ENCODE measurements at regions not wholly inside any gene's neighbourhood (a gene's known extent, or its start where the extent isn't known, plus 50 kb on each side); places are given as distances from the start of the nearest gene placed in this dataset.

DNA sequence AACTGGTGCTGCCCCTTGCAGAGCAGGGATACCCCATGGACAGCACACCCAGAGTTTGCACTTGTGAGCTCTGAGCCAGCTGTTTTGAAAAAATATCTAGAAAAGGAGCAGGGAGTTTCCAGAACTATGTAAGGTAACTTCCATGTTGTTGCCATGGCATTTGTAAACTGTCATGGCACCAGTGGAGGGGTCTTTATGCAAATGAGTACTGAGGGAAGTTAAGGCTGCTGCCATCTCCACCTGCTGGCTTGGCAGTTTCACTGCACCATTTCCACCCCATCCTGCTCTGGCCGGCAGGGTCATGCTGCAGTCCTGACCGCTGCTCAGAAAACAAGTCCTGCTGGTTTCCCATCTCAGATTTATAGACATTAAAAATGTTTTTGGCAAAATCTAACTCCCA is 52.3 kb upstream of the SNTG2 start:
- peak in 1 of 2 experiments; percentile 29 for DNase-seq

DNA sequence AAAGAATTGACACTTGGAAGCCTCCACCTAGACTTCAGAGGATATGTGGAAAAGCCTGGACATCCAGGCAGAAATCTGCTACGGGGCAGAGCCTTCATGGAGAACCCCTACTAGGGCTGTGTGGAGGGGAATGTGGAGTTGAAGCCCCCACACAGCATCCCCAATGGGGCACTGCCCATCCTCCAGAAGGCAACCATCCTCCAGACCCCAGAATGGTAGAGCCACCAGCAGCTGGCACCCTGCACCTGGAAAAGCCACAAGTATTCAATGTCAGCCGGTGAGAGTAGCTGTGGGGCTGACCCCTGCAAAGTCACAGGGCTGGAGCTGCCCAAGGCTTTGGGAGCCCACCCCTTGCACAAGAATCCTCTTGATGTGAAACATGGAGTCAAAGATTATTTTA is 53.6 kb upstream of the SNTG2 start:
- DNase-seq, result no peak

DNA sequence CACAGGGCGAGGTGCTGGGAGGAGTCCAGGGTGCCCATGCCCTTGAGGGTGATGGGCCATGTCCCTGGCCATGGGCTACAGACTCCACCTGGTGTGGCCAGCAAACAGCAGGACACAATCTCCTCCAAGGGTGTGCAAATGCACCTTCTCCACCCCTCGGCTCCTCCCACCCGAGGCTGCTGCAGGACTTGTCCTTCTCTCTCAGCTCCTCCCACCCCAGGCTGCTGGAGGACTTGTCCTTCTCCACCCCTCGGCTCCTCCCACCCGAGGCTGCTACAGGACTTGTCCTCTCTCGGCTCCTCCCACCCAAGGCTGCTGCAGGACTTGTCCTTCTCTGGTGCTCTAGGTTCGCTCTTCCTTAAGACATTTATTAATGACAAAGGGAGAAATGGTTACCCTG is 57.3 kb upstream of the SNTG2 start:
- peak; percentile 51 to 69 for DNase-seq

DNA sequence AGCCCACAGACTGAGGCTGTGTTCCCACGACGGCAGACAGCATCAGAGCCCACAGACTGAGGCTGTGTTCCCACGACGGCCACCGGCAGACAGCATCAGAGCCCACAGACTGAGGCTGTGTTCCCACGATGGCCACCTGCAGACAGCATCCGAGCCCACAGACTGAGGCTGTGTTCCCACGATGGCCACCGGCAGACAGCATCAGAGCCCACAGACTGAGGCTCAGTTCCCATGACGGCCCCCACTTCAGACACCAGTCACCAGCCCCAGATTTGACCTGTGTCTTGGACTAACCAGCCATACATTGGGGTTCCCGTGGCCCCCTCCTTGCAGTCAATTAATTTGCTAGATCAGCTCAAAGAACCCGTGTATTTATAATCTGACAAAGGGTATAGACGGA is 57.8 kb upstream of the SNTG2 start:
- DNase-seq, result no peak

DNA sequence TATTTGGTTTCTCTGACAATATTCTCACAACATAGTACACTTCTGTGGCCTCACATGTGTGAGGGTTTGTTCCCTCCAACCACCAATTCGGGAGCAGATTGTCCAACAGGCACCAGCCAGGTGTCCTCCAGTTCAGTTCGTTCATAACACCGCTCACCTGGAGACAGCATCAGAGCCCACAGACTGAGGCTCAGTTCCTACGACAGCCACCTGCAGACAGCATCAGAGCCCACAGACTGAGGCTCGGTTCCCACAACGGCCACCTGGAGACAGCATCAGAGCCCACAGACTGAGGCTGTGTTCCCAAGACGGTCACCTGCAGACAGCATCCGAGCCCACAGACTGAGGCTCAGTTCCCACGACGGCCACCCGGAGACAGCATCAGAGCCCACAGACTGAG is 58.2 kb upstream of the SNTG2 start:
- DNase-seq, result peak in 1 of 2 experiments; percentile 16

DNA sequence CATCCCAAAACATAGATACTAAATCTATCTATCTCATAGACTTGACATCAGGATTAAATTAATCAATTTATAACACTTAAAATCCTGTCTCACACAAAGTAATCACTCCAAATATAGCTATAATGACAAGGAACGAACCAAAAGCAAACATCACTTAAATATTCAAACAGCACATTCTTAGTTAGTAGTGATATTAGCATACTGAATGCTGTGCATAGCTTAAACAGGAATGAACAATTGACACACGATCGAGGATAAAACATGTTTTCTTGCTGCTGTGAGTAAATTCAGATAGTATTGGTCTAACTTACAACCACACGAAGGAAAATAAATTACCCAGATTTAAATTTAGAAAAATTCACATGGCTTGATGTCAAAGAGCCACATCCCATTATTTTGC is 58.9 kb upstream of the SNTG2 start:
- no peak for DNase-seq

DNA sequence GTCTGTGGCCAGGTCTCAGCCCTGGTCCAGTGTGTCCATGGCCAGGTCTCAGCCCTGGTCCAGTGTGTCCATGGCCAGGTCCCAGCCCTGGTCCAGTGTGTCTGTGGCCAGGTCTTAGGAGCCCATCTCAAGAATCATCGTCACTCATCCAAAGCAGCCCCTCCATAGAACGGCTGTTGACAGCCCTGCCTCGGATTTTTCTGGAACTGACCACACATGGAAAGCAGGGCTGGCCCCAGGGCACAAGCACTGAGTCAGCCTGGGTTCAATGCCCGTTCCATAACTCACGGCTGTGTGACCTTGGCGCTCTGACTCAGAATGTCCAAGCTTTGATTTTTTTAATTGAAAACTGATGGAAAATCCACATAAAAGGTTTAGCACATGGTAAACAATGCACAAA is 59.9 kb upstream of the SNTG2 start:
- DNase-seq, result no peak

DNA sequence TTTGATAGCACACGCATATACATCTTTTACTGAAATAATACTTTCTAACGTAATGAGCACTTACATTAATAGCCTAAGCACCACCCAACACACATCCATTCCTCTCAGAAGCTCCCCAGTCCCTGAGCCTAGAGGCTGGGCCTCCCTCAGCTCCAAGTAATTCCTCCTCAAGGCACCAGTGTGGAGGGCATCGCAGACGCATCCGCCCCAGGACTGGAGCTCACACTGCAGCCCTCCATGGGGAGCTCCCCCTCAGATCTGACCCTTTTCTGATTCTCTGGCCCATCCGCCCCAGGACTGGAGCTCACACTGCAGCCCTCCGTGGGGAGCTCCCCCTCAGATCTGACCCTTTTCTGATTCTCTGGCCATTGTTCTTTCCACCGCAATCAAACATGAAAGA is 60.4 kb upstream of the SNTG2 start:
- DNase-seq, result no peak

DNA sequence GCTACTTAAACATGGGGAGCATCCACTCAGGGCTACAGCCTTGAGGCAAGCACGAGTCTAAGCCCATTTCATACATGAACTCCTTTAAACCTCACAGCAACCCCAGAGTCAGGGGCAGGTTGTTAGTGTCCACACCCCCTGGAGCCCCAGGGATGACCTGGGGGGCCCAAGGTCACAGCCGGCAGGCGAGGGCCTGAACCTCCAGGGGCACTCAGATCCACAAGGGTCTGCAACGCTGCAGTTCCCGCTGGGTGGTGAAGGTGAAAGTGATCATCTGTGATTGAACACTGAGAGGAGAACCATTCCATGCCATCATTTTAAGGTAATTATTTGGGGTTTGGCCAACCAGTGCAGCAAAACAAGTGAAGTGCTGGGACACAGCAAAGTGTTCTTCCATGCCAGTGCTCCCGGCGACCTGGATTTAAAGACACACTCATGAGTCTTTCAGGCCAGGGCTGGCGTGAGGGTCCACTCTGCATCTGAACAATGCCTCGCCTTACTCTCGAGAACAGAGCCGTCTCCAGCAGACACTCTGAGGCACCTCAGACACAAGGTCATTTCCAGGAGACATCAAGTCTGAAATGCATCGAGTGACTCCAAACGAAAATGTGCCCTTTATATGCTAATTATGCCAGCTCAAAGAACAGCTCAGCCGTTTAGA is 61.6 kb upstream of the SNTG2 start:
- no peak for DNase-seq

DNA sequence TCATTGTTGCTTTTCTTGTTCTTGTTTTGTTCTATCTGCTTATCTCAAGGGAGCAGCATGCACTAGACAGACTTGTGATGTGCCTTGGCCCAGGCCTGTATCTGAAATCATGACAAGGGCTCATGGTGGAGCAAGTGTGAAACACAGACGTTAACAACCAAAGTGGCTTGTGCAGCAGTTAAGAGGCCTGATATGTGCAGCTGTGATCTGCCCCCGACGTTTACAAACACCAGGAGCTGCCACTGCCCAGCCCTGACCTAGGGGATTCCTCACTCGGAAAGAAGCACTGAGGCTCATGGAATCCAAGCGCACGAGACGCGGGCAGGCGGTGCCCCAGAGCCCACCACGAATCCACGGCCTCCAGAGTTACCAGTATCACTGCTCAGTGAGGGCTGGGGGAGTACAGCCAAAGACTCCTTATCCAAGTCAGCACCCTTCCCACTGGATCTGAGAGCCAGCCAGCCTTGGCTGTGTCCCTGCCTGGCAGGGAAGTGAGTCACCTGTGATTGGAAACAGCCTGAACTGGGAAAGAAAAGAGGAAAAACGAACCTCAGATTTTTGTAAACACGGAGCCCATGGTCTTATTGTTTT is 62.3 kb upstream of the SNTG2 start:
- no peak for DNase-seq

DNA sequence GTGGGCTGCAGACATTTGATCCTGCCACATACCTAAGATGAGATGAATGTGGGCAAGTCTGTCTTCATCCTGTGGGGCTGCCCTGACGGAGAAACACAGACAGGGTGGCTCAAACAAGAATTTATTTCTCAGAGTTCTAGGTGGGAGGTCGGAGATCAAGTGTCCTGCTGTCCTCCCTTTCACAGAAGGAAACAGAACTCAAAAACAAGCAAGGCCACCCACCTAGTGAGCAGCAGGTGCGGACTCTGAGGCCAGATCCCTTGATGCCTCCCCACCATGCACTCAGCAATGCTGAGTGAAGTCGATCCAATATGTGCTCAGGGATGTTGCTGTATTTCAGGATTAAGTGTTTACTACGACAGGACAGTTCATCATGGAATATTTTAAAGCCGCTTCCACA is 63.0 kb upstream of the SNTG2 start:
- no peak for DNase-seq

DNA sequence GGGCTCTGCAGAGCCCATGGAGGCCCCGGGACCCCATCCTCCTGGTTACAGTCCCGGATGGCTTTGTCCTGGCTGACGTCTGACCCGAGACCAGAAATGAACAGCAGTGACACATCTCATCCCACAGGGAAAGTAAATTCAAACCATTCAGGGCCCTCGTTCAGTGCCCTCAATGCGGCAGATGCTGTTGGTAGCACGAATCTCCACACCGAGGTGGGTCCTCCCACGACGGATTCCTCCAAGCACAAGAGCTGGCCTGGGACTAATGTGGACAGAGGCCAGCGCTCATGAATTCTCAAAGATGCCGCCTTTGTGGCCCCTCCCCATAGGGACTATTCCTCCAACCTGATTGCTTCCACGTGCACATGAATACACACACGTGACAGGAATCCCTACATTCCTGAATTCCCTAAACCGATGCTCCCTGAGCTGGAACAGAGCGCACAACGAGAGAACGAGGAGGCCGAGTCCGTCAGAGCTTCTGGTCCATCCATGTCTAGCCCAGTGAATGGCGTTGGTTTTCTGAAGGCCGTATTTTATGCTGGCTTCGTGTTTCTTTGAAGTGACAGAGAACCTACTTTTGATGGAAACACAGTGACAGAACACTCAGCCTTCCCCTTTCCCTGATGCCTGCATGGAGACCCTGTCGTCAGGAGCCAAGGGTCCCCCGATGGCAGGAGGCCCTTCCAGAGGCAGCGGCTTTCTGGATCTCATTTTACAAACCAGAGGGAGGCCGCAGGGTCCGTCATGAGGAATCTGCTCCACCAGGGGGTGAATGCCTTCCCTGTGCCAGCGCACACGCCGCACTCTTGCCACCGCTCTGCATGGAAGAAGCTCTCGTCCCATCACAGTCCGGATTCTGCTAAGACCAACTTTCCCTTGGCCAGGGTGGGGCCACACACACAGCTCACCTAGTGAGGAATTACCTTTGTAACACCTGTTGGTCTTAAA is 64.3 kb upstream of the SNTG2 start:
- DNase-seq, result no peak

DNA sequence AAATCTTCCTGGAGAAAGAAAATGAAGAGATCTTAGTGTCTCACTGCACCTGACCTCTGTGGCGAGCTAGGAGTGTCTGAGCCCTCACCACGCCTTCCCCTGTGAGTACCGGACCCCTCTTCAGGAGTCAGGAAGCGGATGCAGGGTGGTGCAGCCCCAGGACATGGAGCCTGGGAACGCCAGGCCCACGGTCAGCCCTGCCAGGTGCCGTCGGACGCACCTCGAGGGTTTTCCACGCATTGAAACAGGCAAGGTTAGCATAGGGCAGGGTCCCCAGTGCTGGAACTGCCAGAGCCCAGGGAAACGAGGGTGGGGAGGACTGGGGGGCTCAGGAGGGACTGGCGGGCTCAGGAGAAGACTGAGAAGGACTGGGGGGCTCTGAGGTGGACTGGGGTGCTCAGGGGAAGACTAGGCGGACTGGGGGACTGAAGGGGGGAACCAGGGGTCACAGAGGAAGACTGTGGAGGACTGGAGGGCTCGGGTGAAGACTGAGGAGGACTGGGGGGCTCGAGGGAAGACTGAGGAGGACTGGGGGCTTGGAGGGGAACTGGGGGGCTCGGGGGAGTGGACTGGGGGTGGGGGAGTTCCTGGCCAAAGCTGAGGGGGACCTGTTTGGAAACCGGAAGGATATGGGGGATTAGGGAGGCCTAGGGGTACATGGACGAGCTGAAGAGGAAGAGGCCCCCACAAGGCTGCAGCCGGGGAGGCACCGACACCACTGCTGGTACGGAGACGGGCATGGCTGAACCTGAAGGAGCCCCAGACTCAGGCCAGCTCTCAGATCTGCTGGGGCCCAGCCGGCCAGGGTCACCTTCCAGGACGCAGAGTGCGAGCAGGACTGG is 65.2 kb upstream of the SNTG2 start:
- no peak for DNase-seq

DNA sequence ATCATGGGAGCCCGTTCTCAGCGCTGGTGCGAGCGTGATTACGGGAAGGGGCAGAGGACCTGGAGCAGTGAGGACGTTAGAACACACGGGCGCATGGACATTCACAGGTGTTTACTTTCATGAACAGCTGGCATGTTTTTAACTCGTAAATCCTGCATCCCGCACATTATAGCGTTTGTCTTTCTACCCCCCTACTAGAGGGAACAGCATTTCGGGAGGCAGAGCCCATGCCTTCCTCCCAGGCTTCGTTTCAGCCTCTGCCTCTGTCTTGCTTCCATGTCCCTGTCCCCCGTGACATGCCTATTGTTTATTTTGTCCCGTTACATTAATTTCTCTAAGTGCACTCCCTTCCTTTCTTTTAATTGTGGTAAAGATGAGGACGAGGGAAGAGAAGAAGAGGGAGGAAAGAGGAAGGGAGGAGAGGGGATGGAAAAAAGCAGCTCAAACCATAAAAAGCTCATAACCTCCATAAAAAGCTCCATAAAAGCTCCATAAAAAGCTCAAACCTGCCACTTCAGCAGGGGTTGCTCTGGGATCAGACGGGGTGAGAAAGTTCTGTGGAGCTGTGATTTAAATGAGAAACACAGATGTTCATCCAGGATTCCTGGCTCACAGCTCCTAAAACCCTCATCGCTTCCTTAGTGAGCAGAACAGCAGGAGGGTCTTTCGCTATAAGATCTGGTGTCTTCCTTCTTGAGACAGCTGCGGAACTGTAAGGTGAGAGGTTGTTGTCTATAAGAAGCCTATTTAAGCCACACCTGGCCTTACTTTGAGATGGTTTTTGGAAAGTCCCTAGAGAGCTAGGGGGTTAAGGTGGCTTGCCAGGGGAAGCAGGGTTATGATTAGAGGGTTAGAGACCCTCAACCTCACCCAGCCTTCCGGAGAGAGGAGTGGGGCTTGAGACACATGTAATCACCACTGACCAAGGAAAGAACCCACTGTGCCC is 66.6 kb upstream of the SNTG2 start:
- no peak for DNase-seq

DNA sequence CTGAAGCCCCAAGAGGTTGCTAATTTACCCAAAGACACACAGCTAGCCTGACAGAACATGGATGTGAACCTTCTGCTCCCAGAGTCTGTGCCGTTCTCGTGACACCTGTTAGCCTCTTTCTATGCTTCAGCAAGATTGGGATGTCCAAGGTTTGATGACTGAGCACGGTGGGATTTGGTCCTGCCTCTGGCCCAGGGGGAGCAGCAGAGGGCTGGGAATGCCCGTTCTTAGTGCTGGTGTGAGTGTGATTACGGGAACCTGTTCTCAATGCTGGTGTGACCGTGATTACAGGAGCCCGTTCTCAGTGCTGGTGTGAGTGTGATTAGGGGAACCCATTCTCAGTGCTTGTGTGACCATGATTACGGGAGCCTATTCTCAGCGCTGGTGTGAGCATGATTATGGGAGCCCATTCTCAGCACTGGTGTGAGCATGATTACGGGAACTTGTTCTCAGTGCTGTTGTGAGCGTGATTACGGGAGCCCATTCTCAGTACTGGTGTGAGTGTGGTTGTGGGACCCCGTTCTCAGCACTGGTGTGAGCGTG is 67.3 kb upstream of the SNTG2 start:
- no peak for DNase-seq

DNA sequence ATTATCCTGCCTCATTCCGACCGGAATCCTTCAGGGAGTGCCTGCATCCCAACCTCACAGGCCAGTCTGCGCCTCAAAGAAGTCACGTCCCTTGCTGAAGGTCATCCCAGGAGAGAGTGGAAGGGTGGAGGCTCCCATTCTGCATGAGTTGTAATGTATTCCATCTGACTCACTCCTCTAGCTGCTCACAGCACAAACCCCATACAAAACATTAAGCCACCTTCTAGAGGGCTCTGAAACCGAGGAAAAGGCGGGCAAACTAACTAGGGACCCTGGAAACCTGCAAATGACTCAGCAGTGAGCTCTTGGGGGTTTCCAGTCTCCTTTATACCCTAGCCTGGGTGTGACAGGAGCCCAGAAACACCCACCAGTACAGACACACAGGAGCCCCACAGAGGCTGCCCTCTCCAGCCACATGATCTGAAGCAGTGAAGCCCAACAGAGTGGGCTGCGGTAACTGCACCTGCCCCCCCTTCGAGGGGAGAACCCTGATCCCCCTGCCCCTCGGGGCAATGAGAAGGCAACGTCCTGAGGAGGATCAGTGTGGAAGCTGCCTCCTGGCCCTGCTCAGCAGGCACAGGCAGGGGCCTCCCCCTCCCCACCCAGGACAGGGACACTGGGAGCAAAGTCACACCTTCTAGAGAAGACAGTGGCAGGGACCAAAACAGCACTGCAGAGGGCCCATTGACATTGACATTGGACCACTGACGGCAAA is 69.3 kb upstream of the SNTG2 start:
- DNase-seq, result no peak

DNA sequence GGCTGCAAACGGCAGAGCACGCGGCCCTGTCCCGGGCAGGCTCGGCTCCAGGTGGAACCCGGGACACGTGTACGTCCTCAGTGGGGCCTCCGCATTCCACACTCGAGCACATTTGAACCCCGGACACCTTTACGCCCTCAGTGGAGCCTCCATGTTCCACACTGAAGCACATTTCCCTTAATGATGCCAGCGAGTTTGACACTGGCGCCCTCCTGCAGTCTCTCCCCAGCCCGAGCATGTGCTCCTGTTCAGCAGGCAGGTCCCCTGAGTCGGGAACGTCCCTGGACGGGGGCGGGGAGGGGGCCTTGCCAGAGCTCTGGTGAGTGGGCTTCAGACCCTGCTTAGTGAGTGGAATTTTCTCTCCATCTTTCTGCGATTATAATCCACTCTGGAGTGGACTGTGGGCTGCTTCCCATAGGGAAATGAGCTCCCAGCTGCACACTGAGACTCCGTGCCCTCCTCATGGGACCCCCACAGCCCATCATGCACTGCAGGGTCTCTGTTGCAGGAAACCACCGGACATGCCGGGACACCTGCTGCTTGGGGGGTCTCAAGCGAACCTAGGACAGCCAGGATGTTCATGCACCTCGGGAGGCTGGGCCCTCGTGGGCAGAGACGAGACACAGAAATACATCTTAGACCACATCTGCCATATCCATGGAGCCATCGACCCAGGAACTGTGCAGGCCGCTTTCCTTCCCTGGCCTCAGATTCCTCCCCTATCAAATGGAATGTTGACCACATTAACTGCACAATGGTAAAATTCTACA is 70.3 kb upstream of the SNTG2 start:
- no peak for DNase-seq

DNA sequence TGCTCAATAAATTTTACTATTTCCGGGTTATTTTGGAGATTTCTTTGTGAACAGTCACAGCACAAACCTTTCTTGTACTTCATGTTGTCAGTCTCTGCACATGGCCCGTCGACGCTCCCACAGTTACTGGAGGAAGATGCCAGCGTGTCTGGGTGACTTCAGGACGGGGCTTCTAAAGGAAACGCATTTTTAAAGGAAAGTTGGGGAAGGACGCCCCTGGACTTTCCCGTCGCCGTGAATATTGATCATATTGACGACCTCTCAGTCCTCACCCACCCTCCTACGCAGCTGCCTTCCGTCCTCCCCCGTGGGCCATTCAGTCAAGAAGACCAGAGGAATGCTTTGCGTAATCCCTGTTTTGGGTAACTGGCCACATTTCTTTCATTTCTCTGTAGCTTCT is 71.1 kb upstream of the SNTG2 start:
- no peak for DNase-seq

DNA sequence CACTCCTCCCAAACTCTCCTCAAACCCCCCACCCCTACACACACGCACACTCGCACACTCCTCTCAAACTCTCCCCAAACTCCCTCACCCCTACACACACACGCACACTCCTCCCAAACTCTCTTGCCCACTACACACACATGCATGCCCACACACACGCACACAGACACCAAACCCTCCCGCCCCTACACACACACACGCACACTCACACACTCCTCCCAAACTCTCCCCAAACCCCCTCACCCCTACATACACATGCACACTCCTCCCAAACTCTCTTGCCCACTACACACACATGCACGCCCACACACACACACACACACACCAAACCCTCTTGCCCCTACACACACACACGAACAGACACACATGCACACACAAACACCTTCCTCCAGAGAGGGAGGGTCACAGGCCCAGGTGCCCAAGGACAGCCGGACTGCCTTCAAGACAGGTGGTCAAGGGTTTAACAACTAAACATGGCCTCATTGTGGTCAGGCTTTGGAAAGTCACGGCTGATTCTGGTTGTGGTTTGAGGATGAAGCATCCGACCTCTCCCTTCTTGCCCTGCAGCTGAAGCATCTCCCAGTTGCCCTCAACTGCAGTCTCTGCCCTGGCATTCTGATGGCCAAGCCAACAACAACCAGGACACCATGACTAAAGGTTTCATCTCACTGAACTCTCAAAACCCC is 72.3 kb upstream of the SNTG2 start:
- no peak for DNase-seq

DNA sequence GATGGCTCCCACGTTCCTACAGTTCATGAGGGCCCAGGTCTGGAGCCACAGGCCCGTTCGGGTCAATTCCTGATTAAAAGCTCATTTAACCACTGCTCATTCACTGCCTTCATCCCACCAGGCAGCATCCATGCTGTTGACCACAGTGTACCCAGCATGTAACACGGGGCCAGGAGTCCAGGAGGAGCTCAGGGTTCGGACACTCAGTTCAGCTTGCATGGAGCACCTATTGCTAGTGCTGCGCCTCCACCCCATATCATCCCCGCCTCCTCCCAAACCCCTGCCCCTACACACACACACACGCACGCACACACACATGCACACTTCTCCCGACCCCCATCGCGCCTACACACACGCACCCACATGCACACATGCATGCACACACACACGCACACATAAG is 72.9 kb upstream of the SNTG2 start:
- no peak for DNase-seq

Measured in NCI-H526 (cell line).